ENCODE measurements at regions not wholly inside any gene's neighbourhood (a gene's known extent, or its start where the extent isn't known, plus 50 kb on each side); places are given as distances from the start of the nearest gene placed in this dataset.

DNA sequence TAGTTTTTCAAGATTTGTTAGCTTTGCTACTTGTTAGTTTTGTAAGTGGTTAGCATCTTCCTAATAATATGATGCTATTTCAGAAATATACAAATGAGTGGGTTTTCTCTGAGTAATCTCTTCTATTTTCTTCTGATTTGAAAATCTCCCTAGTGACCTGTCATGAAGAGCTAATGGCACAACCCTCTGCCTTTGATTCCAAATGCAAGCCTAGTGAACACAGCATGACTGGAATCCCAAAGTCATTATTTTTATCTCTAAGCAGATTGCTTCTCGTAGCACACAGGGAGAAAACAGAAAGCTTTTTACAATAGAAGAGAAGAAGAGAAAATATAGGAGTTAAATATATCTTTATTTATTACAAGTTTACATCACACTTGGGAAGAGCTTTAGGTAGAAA is 295.5 kb downstream of the LRATD1 start:
- no peak for ATAC-seq
- TF ChIP-seq, protein P1, sequence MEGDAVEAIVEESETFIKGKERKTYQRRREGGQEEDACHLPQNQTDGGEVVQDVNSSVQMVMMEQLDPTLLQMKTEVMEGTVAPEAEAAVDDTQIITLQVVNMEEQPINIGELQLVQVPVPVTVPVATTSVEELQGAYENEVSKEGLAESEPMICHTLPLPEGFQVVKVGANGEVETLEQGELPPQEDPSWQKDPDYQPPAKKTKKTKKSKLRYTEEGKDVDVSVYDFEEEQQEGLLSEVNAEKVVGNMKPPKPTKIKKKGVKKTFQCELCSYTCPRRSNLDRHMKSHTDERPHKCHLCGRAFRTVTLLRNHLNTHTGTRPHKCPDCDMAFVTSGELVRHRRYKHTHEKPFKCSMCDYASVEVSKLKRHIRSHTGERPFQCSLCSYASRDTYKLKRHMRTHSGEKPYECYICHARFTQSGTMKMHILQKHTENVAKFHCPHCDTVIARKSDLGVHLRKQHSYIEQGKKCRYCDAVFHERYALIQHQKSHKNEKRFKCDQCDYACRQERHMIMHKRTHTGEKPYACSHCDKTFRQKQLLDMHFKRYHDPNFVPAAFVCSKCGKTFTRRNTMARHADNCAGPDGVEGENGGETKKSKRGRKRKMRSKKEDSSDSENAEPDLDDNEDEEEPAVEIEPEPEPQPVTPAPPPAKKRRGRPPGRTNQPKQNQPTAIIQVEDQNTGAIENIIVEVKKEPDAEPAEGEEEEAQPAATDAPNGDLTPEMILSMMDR (IDR thresholded peaks at IDR 0.05) = no peak
- 10 to 31% methylated on average over 1 of the region's 1 CpG for WGBS, 2 donors

DNA sequence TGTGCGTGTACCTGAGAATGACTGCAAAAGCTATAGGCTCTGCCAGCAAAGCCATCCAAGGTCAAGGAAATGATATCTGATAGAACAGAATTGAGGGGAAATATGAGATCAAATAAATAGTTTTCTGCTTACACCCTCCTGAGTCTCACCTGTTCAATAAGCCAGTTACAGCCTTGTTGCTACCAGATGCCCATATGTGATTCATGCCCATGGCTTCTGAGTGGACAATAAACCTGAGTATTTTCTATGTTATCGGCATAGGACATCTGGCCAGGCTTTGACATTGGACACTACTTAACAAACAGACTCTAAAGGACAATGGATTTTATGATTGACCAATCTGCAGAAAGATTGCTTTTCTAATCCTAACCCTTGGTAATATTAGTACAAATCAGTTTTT is 297.9 kb downstream of the LRATD1 start:
- TF ChIP-seq, protein P1 (IDR thresholded peaks at IDR 0.05) = no peak
- Histone ChIP-seq H3K4me3 (no peak overlapping the region), H3K9me3 (no peaks in the 10 kb centered on the region), H3K27ac (no peak overlapping the region), H3K36me3 (no peaks in the 10 kb centered on the region), H3K4me1 (no peaks in the 10 kb centered on the region), H3K27me3 (no peaks in the 10 kb centered on the region)
- intact Hi-C loops (cut with DNase I) = no loop called here
- 96 to 97% methylated on average over 2 of the region's 2 CpGs for WGBS, 2 donors
- no peak for DNase-seq
- no peak for ATAC-seq

More for the DNA sequence above, 295.5 kb downstream of the LRATD1 start:
- intact Hi-C loops (cut with DNase I) = no loop called here
- H3K27me3 ChIP-seq = no peaks in the 10 kb centered on the region
- H3K27ac ChIP-seq = no peak overlapping the region
- no peaks in the 10 kb centered on the region for H3K4me1 ChIP-seq
- no peak for DNase-seq
- no peak overlapping the region for H3K4me3 ChIP-seq
- no peaks in the 10 kb centered on the region for H3K36me3 ChIP-seq
- H3K9me3 ChIP-seq = no peaks in the 10 kb centered on the region

DNA sequence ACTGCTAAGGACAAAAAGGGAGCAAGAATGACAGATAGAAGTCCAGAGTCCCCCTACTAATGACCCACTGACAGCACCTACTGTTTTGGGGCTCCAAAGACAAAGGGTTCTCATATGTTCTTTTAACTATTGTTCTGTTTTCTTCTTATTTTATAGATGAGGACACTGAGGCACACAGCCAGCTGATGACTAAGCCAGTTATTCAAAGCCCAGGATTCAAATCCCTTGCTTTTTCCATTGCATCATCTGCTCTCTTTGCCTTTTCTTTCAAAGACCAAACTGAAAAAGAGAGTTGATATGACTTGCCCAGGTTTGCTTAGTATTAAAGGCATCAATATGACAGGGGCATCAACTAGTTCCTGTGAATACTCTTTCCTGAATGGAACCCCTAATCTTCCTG is 299.8 kb downstream of the LRATD1 start:
- H3K4me1 ChIP-seq = no peaks in the 10 kb centered on the region
- H3K27ac ChIP-seq = no peak overlapping the region
- TF ChIP-seq, protein P1 (IDR thresholded peaks at IDR 0.05) = no peak
- intact Hi-C loops (cut with DNase I) = no loop called here
- no peaks in the 10 kb centered on the region for H3K36me3 ChIP-seq
- DNase-seq = no peak
- no peaks in the 10 kb centered on the region for H3K27me3 ChIP-seq
- H3K9me3 ChIP-seq = peaks cover 0 to 11% (median under 1%) of the 10 kb centered on the region in 11 donors
- no peak for ATAC-seq
- no peak overlapping the region for H3K4me3 ChIP-seq

GRCh38 chr2:14933753-14934152 is 301.2 kb downstream of the LRATD1 start:
- Histone ChIP-seq H3K27ac (no peak overlapping the region), H3K27me3 (no peaks in the 10 kb centered on the region), H3K4me3 (no peak overlapping the region), H3K4me1 (no peaks in the 10 kb centered on the region), H3K9me3 (peaks cover 0 to 25% (median 5%) of the 10 kb centered on the region in 11 donors), H3K36me3 (no peaks in the 10 kb centered on the region)
- no peak for ATAC-seq
- no peak for DNase-seq
- intact Hi-C loops (cut with DNase I) = no loop called here
- TF ChIP-seq, protein P1 (IDR thresholded peaks at IDR 0.05) = no peak

GRCh38 chr2:14936426-14936825 is 303.9 kb downstream of the LRATD1 start:
- Histone ChIP-seq H3K27me3 (no peaks in the 10 kb centered on the region), H3K27ac (no peak overlapping the region), H3K9me3 (peaks cover 0 to 33% (median 5%) of the 10 kb centered on the region in 11 donors), H3K36me3 (no peaks in the 10 kb centered on the region), H3K4me1 (no peaks in the 10 kb centered on the region), H3K4me3 (no peak overlapping the region)
- 18 to 25% methylated on average over 3 of the region's 3 CpGs for WGBS, 2 donors
- intact Hi-C loops (cut with DNase I) = no loop called here
- ATAC-seq = no peak
- TF ChIP-seq, protein P1 (IDR thresholded peaks at IDR 0.05) = no peak
- no peak for DNase-seq
